Liver (tissue), 8 donors: ENCODE measurements at regions not wholly inside any gene's neighbourhood (a gene's known extent, or its start where the extent isn't known, plus 50 kb on each side); places are given as distances from the start of the nearest gene placed in this dataset.

Experiments used
- DNase-seq: peaks from one replicate; pipeline ENCODE4 v3.0.0-alpha.2; 2017; ENCODE audit warnings: low spot score
- H3K27ac ChIP-seq, 2 donors: one replicate each; pipeline ENCODE4 v1.7.0; 2013; ENCODE audit warnings: inconsistent platforms in 2 of 2, low read length in 2 of 2, control low read depth in 1 of 2, low read depth in 1 of 2, mild to moderate bottlenecking in 1 of 2
- H3K27me3 ChIP-seq, 4 donors: one replicate each; pipeline versions ENCODE4 v1.6.1 to v1.7.0; 2013; ENCODE audit warnings: low read length in 3 of 4, inconsistent platforms in 1 of 4, mild to moderate bottlenecking in 1 of 4, moderate library complexity in 1 of 4; ENCODE audit not compliant: control insufficient read depth in 4 of 4, insufficient read depth in 4 of 4
- H3K36me3 ChIP-seq, 4 donors: one replicate each; pipeline versions ENCODE4 v1.6.1 to v1.7.0; 2013; ENCODE audit warnings: low read length in 3 of 4, mild to moderate bottlenecking in 3 of 4, low read depth in 1 of 4, moderate library complexity in 1 of 4; ENCODE audit not compliant: control insufficient read depth in 4 of 4, insufficient read depth in 3 of 4
- H3K4me1 ChIP-seq, 4 donors: one replicate each; pipeline versions ENCODE4 v1.6.1 to v1.7.0; 2013; ENCODE audit warnings: low read length in 3 of 4, mild to moderate bottlenecking in 3 of 4, moderate library complexity in 1 of 4; ENCODE audit not compliant: control insufficient read depth in 4 of 4, insufficient read depth in 4 of 4
- H3K4me3 ChIP-seq, 3 donors: one replicate each; pipeline versions ENCODE4 v1.6.1 to v1.7.0; 2013; ENCODE audit warnings: low read length in 3 of 3, control low read depth in 1 of 3, low read depth in 1 of 3, mild to moderate bottlenecking in 1 of 3
- H3K9ac ChIP-seq, 2 donors: one replicate each; pipeline ENCODE4 v1.7.0; 2013; ENCODE audit warnings: low read length in 2 of 2, mild to moderate bottlenecking in 2 of 2, moderate library complexity in 2 of 2, control low read depth in 1 of 2, low read depth in 1 of 2
- H3K9me3 ChIP-seq, 4 donors: one replicate each; pipeline versions ENCODE4 v1.6.1 to v1.7.0; 2013; ENCODE audit warnings: low read length in 3 of 4; ENCODE audit not compliant: control insufficient read depth in 4 of 4
- EGR1 ChIP-seq, 2 donors: IDR thresholded peaks; 2 replicates each; pipeline ENCODE4 v1.6.1; 2016 to 2018; ENCODE audit warnings: antibody characterized with exemption in 2 of 2, low read depth in 2 of 2
- FOXA1 ChIP-seq: IDR thresholded peaks from 2 replicates; pipeline ENCODE4 v1.6.1; 2016; ENCODE audit warnings: antibody characterized with exemption
- FOXA2 ChIP-seq: IDR thresholded peaks from 2 replicates; pipeline ENCODE4 v1.6.1; 2016; ENCODE audit warnings: antibody characterized with exemption
- GABPA ChIP-seq, 2 donors: IDR thresholded peaks in 1 of 2; conservative IDR thresholded peaks in 1 of 2; 2 replicates each; pipeline ENCODE4 v1.6.1; 2016; ENCODE audit warnings: antibody characterized with exemption in 2 of 2, mild to moderate bottlenecking in 1 of 2, moderate library complexity in 1 of 2
- HNF4A ChIP-seq, 2 donors: conservative IDR thresholded peaks; 2 replicates each; pipeline ENCODE4 v1.6.1; 2016; ENCODE audit warnings: antibody characterized with exemption in 2 of 2, mild to moderate bottlenecking in 2 of 2
- HNF4G ChIP-seq: IDR thresholded peaks from 2 replicates; pipeline ENCODE4 v1.6.1; 2016; ENCODE audit warnings: antibody characterized with exemption
- JUND ChIP-seq, 2 donors: IDR thresholded peaks; 2 replicates each; pipeline ENCODE4 v1.6.1; 2016; ENCODE audit warnings: antibody characterized with exemption in 2 of 2
- NR2F2 ChIP-seq: IDR thresholded peaks from 2 replicates; pipeline ENCODE4 v1.6.1; 2016; ENCODE audit warnings: antibody characterized with exemption
- RAD21 ChIP-seq, 2 donors: IDR thresholded peaks; 2 replicates each; pipeline ENCODE4 v1.6.1; 2016; ENCODE audit warnings: antibody characterized with exemption in 2 of 2, mild to moderate bottlenecking in 2 of 2
- RXRA ChIP-seq, 2 donors: IDR thresholded peaks; 2 replicates each; pipeline ENCODE4 v1.6.1; 2017 to 2018; ENCODE audit warnings: antibody characterized with exemption in 2 of 2, mild to moderate bottlenecking in 1 of 2
- SP1 ChIP-seq: IDR thresholded peaks from 2 replicates; pipeline ENCODE4 v1.6.1; 2018; ENCODE audit warnings: antibody characterized with exemption, mild to moderate bottlenecking
- TAF1 ChIP-seq: conservative IDR thresholded peaks from 2 replicates; pipeline ENCODE4 v1.6.1; 2016; ENCODE audit warnings: antibody characterized with exemption, mild to moderate bottlenecking
- YY1 ChIP-seq: IDR thresholded peaks from 2 replicates; pipeline ENCODE4 v1.6.1; 2016; ENCODE audit warnings: antibody characterized with exemption, mild to moderate bottlenecking
- WGBS: extraction: QIAGEN DNeasy Blood & Tissue Kit; methylation state at CpG from one replicate; pipeline ENCODE4 v1.1.7; 2013; 5-methylcytosine and 5-hydroxymethylcytosine counted together
- TF ChIP-seq, protein P1 (sequence below): IDR thresholded peaks from 2 replicates; pipeline ENCODE4 v1.6.1; 2016; ENCODE audit warnings: antibody characterized with exemption, mild to moderate bottlenecking
- TF ChIP-seq, protein P2 (sequence below): fragments of 150-350 bp; IDR thresholded peaks from 2 replicates; pipeline ENCODE4 v1.5.1; 2017; ENCODE audit warnings: improper control_type of control experiment, low read depth, low read length; ENCODE audit not compliant: missing input control
- TF ChIP-seq, protein P3 (sequence below): IDR thresholded peaks from 2 replicates; pipeline ENCODE4 v1.6.1; 2016; ENCODE audit warnings: antibody characterized with exemption
- TF ChIP-seq, protein P4 (sequence below): IDR thresholded peaks from 2 replicates; pipeline ENCODE4 v1.6.1; 2016; ENCODE audit warnings: antibody characterized with exemption
- TF ChIP-seq, protein P5 (sequence below): IDR thresholded peaks from 2 replicates; pipeline ENCODE4 v1.6.1; 2016; ENCODE audit warnings: antibody characterized with exemption
- donor health status: healthy.
- donor health status: healthy.
- donor health status: healthy.
- donor health status: healthy.
- donor health status: healthy.

DNA sequence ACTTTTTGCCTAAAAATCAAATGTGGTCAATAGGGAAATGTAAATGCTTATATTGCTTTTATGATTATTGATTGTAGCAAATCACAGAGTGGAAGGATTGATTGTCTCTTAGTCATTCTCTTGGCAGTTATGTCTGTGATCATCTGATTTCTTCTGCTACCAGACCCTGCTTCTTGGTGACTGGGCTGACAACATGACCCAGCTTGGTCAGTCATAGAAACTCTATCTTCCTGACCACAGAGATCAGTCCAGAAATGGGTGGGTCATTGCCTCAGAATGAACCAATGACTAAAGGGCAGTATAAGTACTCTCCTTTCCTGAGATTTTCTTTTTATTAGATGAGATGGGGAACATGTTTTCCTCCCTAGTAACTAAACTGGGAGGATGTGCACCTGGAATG, 87.6 kb downstream of the MAIP1 start (continued):
- TF ChIP-seq, protein P1, sequence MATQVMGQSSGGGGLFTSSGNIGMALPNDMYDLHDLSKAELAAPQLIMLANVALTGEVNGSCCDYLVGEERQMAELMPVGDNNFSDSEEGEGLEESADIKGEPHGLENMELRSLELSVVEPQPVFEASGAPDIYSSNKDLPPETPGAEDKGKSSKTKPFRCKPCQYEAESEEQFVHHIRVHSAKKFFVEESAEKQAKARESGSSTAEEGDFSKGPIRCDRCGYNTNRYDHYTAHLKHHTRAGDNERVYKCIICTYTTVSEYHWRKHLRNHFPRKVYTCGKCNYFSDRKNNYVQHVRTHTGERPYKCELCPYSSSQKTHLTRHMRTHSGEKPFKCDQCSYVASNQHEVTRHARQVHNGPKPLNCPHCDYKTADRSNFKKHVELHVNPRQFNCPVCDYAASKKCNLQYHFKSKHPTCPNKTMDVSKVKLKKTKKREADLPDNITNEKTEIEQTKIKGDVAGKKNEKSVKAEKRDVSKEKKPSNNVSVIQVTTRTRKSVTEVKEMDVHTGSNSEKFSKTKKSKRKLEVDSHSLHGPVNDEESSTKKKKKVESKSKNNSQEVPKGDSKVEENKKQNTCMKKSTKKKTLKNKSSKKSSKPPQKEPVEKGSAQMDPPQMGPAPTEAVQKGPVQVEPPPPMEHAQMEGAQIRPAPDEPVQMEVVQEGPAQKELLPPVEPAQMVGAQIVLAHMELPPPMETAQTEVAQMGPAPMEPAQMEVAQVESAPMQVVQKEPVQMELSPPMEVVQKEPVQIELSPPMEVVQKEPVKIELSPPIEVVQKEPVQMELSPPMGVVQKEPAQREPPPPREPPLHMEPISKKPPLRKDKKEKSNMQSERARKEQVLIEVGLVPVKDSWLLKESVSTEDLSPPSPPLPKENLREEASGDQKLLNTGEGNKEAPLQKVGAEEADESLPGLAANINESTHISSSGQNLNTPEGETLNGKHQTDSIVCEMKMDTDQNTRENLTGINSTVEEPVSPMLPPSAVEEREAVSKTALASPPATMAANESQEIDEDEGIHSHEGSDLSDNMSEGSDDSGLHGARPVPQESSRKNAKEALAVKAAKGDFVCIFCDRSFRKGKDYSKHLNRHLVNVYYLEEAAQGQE = no peak
- TF ChIP-seq TAF1 (no peak), FOXA1 (no peak)
- TF ChIP-seq, protein P2, sequence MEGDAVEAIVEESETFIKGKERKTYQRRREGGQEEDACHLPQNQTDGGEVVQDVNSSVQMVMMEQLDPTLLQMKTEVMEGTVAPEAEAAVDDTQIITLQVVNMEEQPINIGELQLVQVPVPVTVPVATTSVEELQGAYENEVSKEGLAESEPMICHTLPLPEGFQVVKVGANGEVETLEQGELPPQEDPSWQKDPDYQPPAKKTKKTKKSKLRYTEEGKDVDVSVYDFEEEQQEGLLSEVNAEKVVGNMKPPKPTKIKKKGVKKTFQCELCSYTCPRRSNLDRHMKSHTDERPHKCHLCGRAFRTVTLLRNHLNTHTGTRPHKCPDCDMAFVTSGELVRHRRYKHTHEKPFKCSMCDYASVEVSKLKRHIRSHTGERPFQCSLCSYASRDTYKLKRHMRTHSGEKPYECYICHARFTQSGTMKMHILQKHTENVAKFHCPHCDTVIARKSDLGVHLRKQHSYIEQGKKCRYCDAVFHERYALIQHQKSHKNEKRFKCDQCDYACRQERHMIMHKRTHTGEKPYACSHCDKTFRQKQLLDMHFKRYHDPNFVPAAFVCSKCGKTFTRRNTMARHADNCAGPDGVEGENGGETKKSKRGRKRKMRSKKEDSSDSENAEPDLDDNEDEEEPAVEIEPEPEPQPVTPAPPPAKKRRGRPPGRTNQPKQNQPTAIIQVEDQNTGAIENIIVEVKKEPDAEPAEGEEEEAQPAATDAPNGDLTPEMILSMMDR = no peak

DNA sequence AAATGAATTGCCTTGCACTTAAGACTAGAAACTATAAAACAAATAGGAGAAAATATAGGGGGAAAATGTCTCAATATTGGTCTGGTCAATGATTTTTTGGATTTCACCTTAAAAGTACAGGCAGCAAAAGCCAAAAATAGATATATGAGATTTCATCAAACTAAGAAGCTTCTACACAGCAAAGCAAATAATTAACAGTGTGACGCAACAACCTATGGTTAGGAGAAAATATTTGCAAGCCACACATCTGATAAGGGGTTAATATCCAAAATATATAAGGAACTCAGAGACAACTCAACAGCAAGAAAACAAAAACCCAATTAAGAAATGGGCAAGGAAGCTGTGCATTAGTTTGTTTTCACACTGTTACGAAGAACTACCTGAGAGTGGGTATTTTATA, 89.1 kb downstream of the MAIP1 start:
- Histone ChIP-seq H3K27me3 (no peaks in the 10 kb centered on the region), H3K9ac (no peak overlapping the region), H3K36me3 (no peaks in the 10 kb centered on the region), H3K4me3 (peak overlapping the region in 1 of 3 donors; percentile 12), H3K4me1 (peaks cover 0 to 9% (median 3%) of the 10 kb centered on the region in 4 donors), H3K27ac (no peak overlapping the region), H3K9me3 (no peaks in the 10 kb centered on the region)
- TF ChIP-seq HNF4A (conservative IDR thresholded peaks at IDR 0.05) = no peak
- TF ChIP-seq, protein P1 = no peak
- TF ChIP-seq EGR1 (IDR thresholded peaks at IDR 0.05; ENCODE audit: low read depth in 2 of 2) = no peak
- TF ChIP-seq TAF1 = no peak
- TF ChIP-seq SP1 = no peak
- TF ChIP-seq, protein P2 = no peak
- TF ChIP-seq, protein P3, sequence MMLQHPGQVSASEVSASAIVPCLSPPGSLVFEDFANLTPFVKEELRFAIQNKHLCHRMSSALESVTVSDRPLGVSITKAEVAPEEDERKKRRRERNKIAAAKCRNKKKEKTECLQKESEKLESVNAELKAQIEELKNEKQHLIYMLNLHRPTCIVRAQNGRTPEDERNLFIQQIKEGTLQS = no peak
- TF ChIP-seq, protein P4, sequence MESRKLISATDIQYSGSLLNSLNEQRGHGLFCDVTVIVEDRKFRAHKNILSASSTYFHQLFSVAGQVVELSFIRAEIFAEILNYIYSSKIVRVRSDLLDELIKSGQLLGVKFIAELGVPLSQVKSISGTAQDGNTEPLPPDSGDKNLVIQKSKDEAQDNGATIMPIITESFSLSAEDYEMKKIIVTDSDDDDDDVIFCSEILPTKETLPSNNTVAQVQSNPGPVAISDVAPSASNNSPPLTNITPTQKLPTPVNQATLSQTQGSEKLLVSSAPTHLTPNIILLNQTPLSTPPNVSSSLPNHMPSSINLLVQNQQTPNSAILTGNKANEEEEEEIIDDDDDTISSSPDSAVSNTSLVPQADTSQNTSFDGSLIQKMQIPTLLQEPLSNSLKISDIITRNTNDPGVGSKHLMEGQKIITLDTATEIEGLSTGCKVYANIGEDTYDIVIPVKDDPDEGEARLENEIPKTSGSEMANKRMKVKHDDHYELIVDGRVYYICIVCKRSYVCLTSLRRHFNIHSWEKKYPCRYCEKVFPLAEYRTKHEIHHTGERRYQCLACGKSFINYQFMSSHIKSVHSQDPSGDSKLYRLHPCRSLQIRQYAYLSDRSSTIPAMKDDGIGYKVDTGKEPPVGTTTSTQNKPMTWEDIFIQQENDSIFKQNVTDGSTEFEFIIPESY = no peak
- TF ChIP-seq JUND (IDR thresholded peaks at IDR 0.05) = no peak
- no peak for TF ChIP-seq RXRA (IDR thresholded peaks at IDR 0.05)
- no peak for TF ChIP-seq FOXA2
- no peak for TF ChIP-seq YY1
- no peak for TF ChIP-seq HNF4G
- TF ChIP-seq NR2F2 = no peak
- TF ChIP-seq, protein P5, sequence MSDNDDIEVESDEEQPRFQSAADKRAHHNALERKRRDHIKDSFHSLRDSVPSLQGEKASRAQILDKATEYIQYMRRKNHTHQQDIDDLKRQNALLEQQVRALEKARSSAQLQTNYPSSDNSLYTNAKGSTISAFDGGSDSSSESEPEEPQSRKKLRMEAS = no peak
- no peak for TF ChIP-seq FOXA1
- TF ChIP-seq RAD21 (IDR thresholded peaks at IDR 0.05) = no peak
- TF ChIP-seq GABPA (IDR thresholded peaks at IDR 0.05 in 1 of 2, conservative IDR thresholded peaks at IDR 0.05 in 1 of 2) = no peak
- 83% methylated on average over 2 of the region's 2 CpGs for WGBS
- DNase-seq = no peak
